T47D (cell line): ENCODE measurements at regions not wholly inside any gene's neighbourhood (a gene's known extent, or its start where the extent isn't known, plus 50 kb on each side); places are given as distances from the start of the nearest gene placed in this dataset.
"Not testable (repeated sequence)": the region's sequence is repeated elsewhere in the genome, so short reads cannot be mapped to it uniquely, and the experiment has no call there.

Experiments used
- DNase-seq, 2 experiments: peaks; one replicate each; pipeline versions ENCODE4 v3.0.0 to v3.0.0-alpha.2; 2011 to 2012; ENCODE audit warnings: low read depth in 1 of 2, low spot score in 1 of 2
- JUND ChIP-seq: IDR thresholded peaks from 2 replicates; pipeline ENCODE4 v1.6.1; 2012; ENCODE audit warnings: low read depth
- in situ Hi-C: cut with HindIII; loops from 2 replicates; pipeline ENCODE4 v1.10.0; 2016; ENCODE audit warnings: low sequenced_read_pairs, low pct_unique_long_range_greater_than_20kb

DNA sequence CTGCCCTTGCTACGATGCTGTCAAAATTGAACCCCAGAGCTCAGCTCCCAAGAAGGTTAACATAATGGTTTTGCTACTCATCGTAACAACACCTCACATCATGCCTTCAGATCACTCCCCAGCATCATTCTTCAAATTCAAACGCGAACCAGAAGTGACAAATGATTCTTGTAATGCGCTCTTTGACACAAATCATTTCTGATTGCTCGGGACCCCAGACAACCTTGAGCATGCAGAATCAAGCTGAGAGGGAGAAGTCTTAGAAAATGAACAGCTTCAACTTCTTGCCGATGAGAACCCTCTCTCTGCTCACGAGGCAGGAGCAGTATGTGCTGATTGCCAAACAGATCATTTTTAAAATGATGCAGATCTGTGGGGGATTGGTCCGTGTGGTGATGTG, 241.0 kb upstream of the ASIC2 start:
- no peak for DNase-seq
- in situ Hi-C loops, result no loop called here
- TF ChIP-seq JUND, result no peak

DNA sequence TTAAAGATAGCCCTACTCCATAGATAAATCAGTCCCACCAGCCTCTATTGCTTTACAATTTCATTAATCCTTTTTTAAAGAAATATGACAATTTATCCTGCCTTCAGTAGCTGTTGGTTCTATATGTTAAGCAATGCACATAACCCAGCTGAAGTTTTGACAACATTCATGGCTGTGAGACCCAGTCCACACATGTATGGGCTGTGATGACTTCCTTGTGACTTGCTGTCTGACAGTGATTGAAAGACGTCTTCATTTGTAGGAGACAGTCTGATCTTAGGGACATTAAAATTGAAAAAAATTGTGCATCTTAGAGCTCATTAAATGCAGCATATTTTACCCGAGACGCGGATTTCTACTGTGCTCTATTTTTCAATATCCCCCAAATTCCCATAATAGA, 252.0 kb upstream of the ASIC2 start:
- DNase-seq, result no peak
- in situ Hi-C loops, result no loop called here
- no peak for TF ChIP-seq JUND

DNA sequence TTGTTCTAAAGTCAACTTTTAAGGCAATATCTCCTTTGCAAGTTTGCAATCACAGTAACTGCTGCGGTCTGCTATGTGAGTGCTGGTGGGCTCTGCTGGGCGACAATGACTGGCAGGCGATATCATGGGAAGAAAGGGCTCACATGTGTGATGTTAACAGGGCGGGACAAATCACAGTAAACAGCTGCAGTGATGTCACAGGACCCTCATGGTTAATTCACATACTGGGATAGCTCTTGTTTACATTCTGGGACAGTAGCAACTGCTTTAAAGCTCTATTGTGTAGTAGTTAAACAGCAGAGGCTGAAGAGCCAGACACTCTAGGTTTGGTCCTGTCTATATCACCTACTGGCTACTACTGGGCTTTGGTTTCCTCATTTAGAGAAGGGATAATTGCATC, 257.2 kb upstream of the ASIC2 start:
- in situ Hi-C loops, result no loop called here

DNA sequence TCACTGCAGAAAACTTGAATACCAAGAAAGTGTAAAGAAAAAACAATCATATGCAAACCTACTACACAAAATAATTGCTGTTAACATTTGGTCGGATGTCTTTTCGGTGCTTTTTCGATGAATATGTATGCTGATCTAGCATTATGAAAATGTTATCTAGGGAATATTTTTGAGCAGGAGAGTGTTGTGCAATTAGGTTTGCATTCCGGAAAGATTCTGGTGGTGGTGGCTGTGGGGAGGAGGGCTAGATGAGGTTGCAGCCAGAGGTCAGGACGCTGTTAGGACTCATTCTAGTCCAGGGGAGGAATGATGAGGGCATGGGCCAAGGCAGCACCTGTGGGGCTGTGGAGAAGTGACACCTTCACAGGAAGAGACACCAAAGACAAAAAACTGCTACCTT, 258.0 kb upstream of the ASIC2 start:
- in situ Hi-C loops, result no loop called here
- no peak for TF ChIP-seq JUND
- no peak for DNase-seq

More for the DNA sequence above, 257.2 kb upstream of the ASIC2 start:
- TF ChIP-seq JUND, result no peak
- no peak for DNase-seq

DNA sequence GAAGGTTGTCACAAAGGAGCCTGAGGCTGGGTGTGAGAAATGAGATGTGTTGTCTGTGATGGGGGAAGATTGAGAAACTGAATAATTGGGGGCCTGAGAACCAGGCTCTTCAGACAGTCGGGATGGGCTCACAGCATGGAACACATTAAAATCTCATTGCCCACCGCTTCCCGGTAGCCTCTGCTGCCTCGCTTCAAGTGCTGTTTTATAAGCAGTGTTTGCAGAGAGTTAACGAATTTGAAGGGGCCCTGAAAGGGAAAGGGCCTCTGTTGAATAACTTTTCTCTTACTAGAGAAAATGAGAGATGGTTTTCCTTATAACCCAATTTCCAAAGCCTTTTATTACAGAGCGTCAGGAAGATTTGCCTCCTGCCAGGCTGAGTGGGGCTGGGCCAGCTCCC, 258.8 kb upstream of the ASIC2 start:
- in situ Hi-C loops, result no loop called here
- no peak for DNase-seq
- no peak for TF ChIP-seq JUND

DNA sequence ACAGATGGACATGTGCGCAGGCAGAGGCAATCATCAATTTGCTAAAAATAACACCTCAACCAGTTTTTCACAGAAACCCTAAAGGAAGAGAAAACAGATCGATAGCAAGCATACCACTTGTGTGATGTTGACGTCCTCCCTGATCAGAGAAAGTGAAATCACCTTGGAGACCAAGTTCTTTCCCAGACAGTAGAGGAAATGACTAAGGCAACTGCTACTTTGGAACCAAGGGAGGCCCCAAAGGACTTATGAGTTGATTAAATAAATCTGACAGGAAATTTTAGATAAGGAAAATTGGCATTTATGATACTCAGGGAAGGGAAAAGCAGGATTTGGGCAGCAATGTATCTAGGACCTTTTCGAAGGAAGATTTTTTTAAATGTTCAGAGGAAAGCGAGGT, 267.1 kb upstream of the ASIC2 start:
- no peak for DNase-seq
- TF ChIP-seq JUND, result no peak
- in situ Hi-C loops, result no loop called here

- DNase-seq, result no peak
- TF ChIP-seq JUND, result no peak
- in situ Hi-C loops, result no loop called here
These were observed 267.8 kb upstream of the ASIC2 start for GRCh38 chr17:33560871-33561270.

- no peak for TF ChIP-seq JUND
- in situ Hi-C loops, result no loop called here
- no peak for DNase-seq
These were observed 268.7 kb upstream of the ASIC2 start for GRCh38 chr17:33561569-33562334.

DNA sequence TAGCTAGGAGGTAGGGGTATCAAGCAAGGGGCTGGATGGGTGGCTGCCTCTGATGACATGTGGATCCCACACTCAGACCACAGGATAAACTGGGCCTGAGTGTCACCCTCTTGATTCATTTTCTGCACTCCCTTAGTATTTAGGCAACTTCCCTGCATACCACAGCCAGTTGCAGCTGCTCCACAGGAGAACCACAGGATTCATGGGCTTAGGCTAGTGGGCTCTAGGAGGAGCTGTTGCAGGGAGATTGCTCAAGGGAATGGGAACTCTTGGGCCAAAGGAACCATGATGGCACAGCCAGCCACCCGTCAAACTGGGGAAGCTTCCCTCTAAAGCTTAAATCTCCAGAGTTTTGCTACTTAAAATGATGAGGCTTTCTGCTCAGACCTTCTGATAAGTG, 269.7 kb upstream of the ASIC2 start:
- no peak for DNase-seq
- no peak for TF ChIP-seq JUND
- in situ Hi-C loops, result no loop called here

GRCh38 chr17:33564146-33564545, 271.1 kb upstream of the ASIC2 start:
- no peak for TF ChIP-seq JUND
- in situ Hi-C loops, result no loop called here
- no peak for DNase-seq

GRCh38 chr17:33567223-33567622, 274.1 kb upstream of the ASIC2 start:
- in situ Hi-C loops, result no loop called here
- TF ChIP-seq JUND, result no peak
- DNase-seq, result no peak

GRCh38 chr17:33572615-33573014, 279.5 kb upstream of the ASIC2 start:
- peak; percentile 30 to 35 for DNase-seq
- in situ Hi-C loops, result no loop called here
- TF ChIP-seq JUND, result no peak

DNA sequence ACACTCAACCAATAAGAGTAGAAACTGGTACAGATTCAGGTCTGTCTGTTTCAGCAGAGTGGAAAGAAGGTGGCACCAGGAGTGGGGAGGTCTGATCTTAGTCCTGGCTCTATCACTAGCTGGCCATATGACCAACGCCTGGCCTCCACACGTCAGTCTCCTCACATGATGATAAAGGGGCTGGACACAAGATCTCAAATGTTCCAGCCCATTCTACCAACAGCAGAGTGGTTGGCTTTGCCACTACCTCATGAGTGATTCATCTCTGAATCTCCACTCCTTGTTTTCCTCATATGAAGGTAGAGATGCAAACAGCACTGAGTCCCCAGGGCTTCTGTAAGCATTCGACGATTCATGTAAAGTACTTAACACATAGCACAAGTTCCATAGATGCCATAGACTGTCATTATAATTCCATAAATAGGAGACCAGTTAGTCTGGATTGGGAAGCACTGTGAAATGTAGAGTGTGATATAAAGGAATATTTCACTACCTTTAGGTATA, 281.9 kb upstream of the ASIC2 start:
- no peak for DNase-seq
- TF ChIP-seq JUND, result no peak
- in situ Hi-C loops, result no loop called here

DNA sequence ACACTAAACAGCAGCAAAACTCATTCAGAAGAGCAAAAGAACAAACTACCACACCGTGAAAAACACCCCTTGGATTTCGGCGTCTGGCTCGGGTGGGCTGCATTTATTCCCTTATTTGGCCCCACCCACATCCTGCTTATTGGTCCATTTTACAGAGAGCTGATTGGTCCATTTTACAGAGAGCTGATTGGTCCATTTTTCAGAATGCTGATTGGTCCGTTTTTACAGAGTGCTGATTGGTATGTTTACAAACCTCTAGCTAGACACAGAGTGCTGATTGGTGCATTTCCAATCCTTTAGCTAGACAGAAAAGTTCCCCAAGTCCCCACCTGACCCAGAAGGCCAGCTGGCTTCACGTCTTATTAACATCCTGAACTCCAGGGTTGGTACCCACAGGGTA, 286.6 kb upstream of the ASIC2 start:
- in situ Hi-C loops, DNase-seq: not testable (repeated sequence)
